Dedifferentiated amniotic fluid mesenchymal stem cell (primary cell): ENCODE measurements at regions not wholly inside any gene's neighbourhood (a gene's known extent, or its start where the extent isn't known, plus 50 kb on each side); places are given as distances from the start of the nearest gene placed in this dataset.
"Not testable (repeated sequence)": the region's sequence is repeated elsewhere in the genome, so short reads cannot be mapped to it uniquely, and the experiment has no call there.

Experiments used
- DNase-seq: peaks from one replicate; pipeline ENCODE4 v3.0.0-alpha.2; 2016; ENCODE audit errors: extremely low spot score

GRCh38 chrX:25141684-25142083 lies 125.9 kb upstream of the ARX start:
- DNase-seq = no peak

- no peak for DNase-seq
Measured at GRCh38 chrX:25131055-25131454, 115.3 kb upstream of the ARX start.

- no peak for DNase-seq
Measured at GRCh38 chrX:25130619-25131018, 114.9 kb upstream of the ARX start.

- DNase-seq = no peak
Measured at GRCh38 chrX:25125483-25125882, 109.7 kb upstream of the ARX start.

- no peak for DNase-seq
Measured at GRCh38 chrX:25124391-25124790, 108.6 kb upstream of the ARX start.

GRCh38 chrX:25112156-25112555 lies 96.4 kb upstream of the ARX start:
- no peak for DNase-seq

- no peak for DNase-seq
Measured at GRCh38 chrX:25108481-25108880, 92.7 kb upstream of the ARX start.

GRCh38 chrX:25105221-25105620 lies 89.5 kb upstream of the ARX start:
- no peak for DNase-seq

GRCh38 chrX:25096522-25097045 lies 80.8 kb upstream of the ARX start:
- no peak for DNase-seq

GRCh38 chrX:25091152-25091551 lies 75.4 kb upstream of the ARX start:
- not testable (repeated sequence) for DNase-seq

GRCh38 chrX:25084446-25084845 lies 68.7 kb upstream of the ARX start:
- DNase-seq = no peak

- no peak for DNase-seq
Measured at GRCh38 chrX:25083661-25084060, 67.9 kb upstream of the ARX start.

- no peak for DNase-seq
Measured at GRCh38 chrX:25079020-25079419, 63.3 kb upstream of the ARX start.

GRCh38 chrX:25076941-25077500 lies 61.3 kb upstream of the ARX start:
- no peak for DNase-seq

GRCh38 chrX:25072247-25072646 lies 56.5 kb upstream of the ARX start:
- no peak for DNase-seq

- DNase-seq = no peak
Measured at GRCh38 chrX:25070038-25070437, 54.3 kb upstream of the ARX start.

- no peak for DNase-seq
Measured at GRCh38 chrX:25069209-25069608, 53.4 kb upstream of the ARX start.

GRCh38 chrX:25068340-25068739 lies 52.6 kb upstream of the ARX start:
- DNase-seq = no peak

GRCh38 chrX:25067271-25068172 lies 51.8 kb upstream of the ARX start:
- no peak for DNase-seq

GRCh38 chrX:25066131-25066530 lies 50.4 kb upstream of the ARX start:
- DNase-seq = no peak
